RPMI7951 (cell line): ENCODE measurements at regions not wholly inside any gene's neighbourhood (a gene's known extent, or its start where the extent isn't known, plus 50 kb on each side); places are given as distances from the start of the nearest gene placed in this dataset.
"Not testable (repeated sequence)": the region's sequence is repeated elsewhere in the genome, so short reads cannot be mapped to it uniquely, and the experiment has no call there.

ENCODE experiments used
- DNase-seq: peaks from one replicate; pipeline ENCODE4 v3.0.0-alpha.2; 2012; ENCODE audit warnings: low read depth

GRCh38 chr3:64390893-64391292, 165.6 kb upstream of the PRICKLE2 start:
- no peak for DNase-seq

GRCh38 chr3:64388886-64389285, 163.6 kb upstream of the PRICKLE2 start:
- peak; percentile 40 for DNase-seq

GRCh38 chr3:64387688-64388087, 162.4 kb upstream of the PRICKLE2 start:
- no peak for DNase-seq

- DNase-seq: no peak
Measured at GRCh38 chr3:64385277-64385676, 160.0 kb upstream of the PRICKLE2 start.

- DNase-seq: no peak
Measured at GRCh38 chr3:64384561-64384960, 159.3 kb upstream of the PRICKLE2 start.

- DNase-seq: no peak
Measured at GRCh38 chr3:64382153-64382552, 156.9 kb upstream of the PRICKLE2 start.

- no peak for DNase-seq
Measured at GRCh38 chr3:64381367-64381766, 156.1 kb upstream of the PRICKLE2 start.

GRCh38 chr3:64380546-64380945, 155.3 kb upstream of the PRICKLE2 start:
- DNase-seq: no peak

- no peak for DNase-seq
Measured at GRCh38 chr3:64379221-64379620, 154.0 kb upstream of the PRICKLE2 start.

- no peak for DNase-seq
Measured at GRCh38 chr3:64377942-64378341, 152.7 kb upstream of the PRICKLE2 start.

GRCh38 chr3:64375737-64376136, 150.5 kb upstream of the PRICKLE2 start:
- DNase-seq: no peak

GRCh38 chr3:64369390-64369789, 144.1 kb upstream of the PRICKLE2 start:
- no peak for DNase-seq

GRCh38 chr3:64368257-64369020, 143.2 kb upstream of the PRICKLE2 start:
- DNase-seq: peak; percentile 29

GRCh38 chr3:64365877-64366276, 140.6 kb upstream of the PRICKLE2 start:
- no peak for DNase-seq

GRCh38 chr3:64363842-64364241, 138.6 kb upstream of the PRICKLE2 start:
- no peak for DNase-seq

GRCh38 chr3:64361962-64362735, 136.9 kb upstream of the PRICKLE2 start:
- DNase-seq: peak; percentile 61

GRCh38 chr3:64361036-64361435, 135.8 kb upstream of the PRICKLE2 start:
- not testable (repeated sequence) for DNase-seq

GRCh38 chr3:64360280-64360679, 135.0 kb upstream of the PRICKLE2 start:
- DNase-seq: no peak

GRCh38 chr3:64359735-64360134, 134.5 kb upstream of the PRICKLE2 start:
- no peak for DNase-seq

GRCh38 chr3:64358853-64359252, 133.6 kb upstream of the PRICKLE2 start:
- no peak for DNase-seq

- DNase-seq: no peak
Measured at GRCh38 chr3:64358176-64358575, 132.9 kb upstream of the PRICKLE2 start.

GRCh38 chr3:64357481-64357880, 132.2 kb upstream of the PRICKLE2 start:
- no peak for DNase-seq

- peak; percentile 75 for DNase-seq
Measured at GRCh38 chr3:64355401-64355807, 130.1 kb upstream of the PRICKLE2 start.
